ENCODE measurements at regions not wholly inside any gene's neighbourhood (a gene's known extent, or its start where the extent isn't known, plus 50 kb on each side); places are given as distances from the start of the nearest gene placed in this dataset.

DNA sequence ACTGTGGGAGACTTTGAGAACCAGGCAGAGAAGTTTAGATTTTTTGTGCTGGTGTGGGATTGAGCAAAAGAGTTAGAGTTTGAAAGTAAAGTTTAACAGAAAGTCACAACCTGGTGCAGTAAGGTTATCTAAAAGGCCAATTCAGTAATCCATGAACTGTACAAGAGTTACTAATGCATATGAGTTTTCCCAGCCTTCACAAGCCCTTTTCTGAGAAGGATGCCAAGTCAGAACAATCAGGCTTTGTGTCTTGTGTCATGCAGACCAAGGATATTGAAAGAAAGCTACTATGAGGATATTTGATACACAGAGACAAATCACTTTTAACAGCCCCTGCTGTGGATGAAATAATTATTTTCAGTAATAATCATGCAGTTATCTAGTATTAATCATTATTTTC, 68.8 kb upstream of the MYO3A start:
- TF ChIP-seq CTCF (IDR thresholded peaks at IDR 0.05), result no peak
- TF ChIP-seq POLR2A (IDR thresholded peaks at IDR 0.05), result no peak
